B cell (primary cell): ENCODE measurements at regions not wholly inside any gene's neighbourhood (a gene's known extent, or its start where the extent isn't known, plus 50 kb on each side); places are given as distances from the start of the nearest gene placed in this dataset.

Experiments
- ATAC-seq: fragments of 200-7000 bp; cut with Tn5 transposase; one replicate; pipeline ENCODE4 v1.10.0; 2021; ENCODE audit warnings: low read depth, mild to moderate bottlenecking, moderate number of reproducible peaks, moderate library complexity
- CTCF ChIA-PET: fragments of 350-600 bp; sonication (Branson Sonifier 250); formaldehyde crosslinking; loops from one replicate; lab custom pipeline; 2021; ENCODE audit warnings: antibody characterized with exemption, inconsistent platforms; lab: Charles Lee
- POLR2A ChIA-PET: fragments of 350-600 bp; sonication (Branson Sonifier 250); formaldehyde crosslinking; loops from one replicate; lab custom pipeline; 2021; ENCODE audit warnings: antibody characterized with exemption; lab: Charles Lee
- DNase-seq: peaks from one replicate; pipeline ENCODE4 v3.0.0; 2013
- H2AFZ ChIP-seq: 2 replicates; pipeline ENCODE4 v1.6.1; 2012; ENCODE audit warnings: mild to moderate bottlenecking, low read depth, low read length; ENCODE audit not compliant: insufficient read depth, poor library complexity, severe bottlenecking
- H3K27ac ChIP-seq, 2 donors: 1 replicate in 1 of 2; 2 replicates in 1 of 2; pipeline ENCODE4 v1.5.1; 2012 to 2013; ENCODE audit warnings: low read length in 2 of 2, mild to moderate bottlenecking in 2 of 2, moderate library complexity in 1 of 2
- H3K27me3 ChIP-seq, 4 experiments: fragments of 200-600 bp in 1 of 4; sonication (generic) in 1 of 4; replicated peaks in 1 of 4; 1 replicate in 2 of 4; 2 replicates in 2 of 4; pipeline versions ENCODE4 v1.6.1 to v1.7.0; 2013 to 2016; ENCODE audit warnings: low read length in 3 of 4, mild to moderate bottlenecking in 2 of 4, mixed read lengths in 1 of 4, moderate library complexity in 1 of 4; ENCODE audit not compliant: insufficient read depth in 4 of 4, control insufficient read depth in 3 of 4; ENCODE audit errors: control extremely low read depth in 1 of 4
- H3K36me3 ChIP-seq, 2 experiments: replicated peaks in 1 of 2; 1 replicate in 1 of 2; 2 replicates in 1 of 2; pipeline versions ENCODE4 v1.6.1 to v1.7.1; 2013; ENCODE audit warnings: low read length in 1 of 2; ENCODE audit not compliant: insufficient read depth in 2 of 2, control insufficient read depth in 1 of 2; ENCODE audit errors: control extremely low read depth in 1 of 2, extremely low read depth in 1 of 2
- H3K4me1 ChIP-seq, 2 donors: fragments of 200-600 bp in 1 of 2; sonication (generic) in 1 of 2; 1 replicate in 1 of 2; 2 replicates in 1 of 2; pipeline versions ENCODE4 v1.5.1 to v1.6.1; 2013 to 2017; ENCODE audit warnings: low read length in 2 of 2; ENCODE audit not compliant: control insufficient read depth in 2 of 2, insufficient read depth in 2 of 2
- H3K4me2 ChIP-seq: replicated peaks from 2 replicates; pipeline ENCODE3; 2012; ENCODE audit warnings: mild to moderate bottlenecking, low read depth, low read length; ENCODE audit not compliant: poor library complexity, severe bottlenecking
- H3K4me3 ChIP-seq, 5 experiments: fragments of 200-600 bp in 1 of 5; sonication (generic) in 1 of 5; 1 replicate in 3 of 5; 2 replicates in 2 of 5; pipeline versions ENCODE4 v1.5.1 to v1.7.0; 2011 to 2016; ENCODE audit warnings: low read length in 4 of 5, mild to moderate bottlenecking in 4 of 5, low read depth in 2 of 5, control low read depth in 1 of 5, moderate library complexity in 1 of 5; ENCODE audit not compliant: insufficient read depth in 1 of 5; ENCODE audit errors: control extremely low read depth in 1 of 5, extremely low read depth in 1 of 5
- H3K79me2 ChIP-seq: fragments of 200-600 bp; sonication (generic); one replicate; pipeline ENCODE4 v1.6.0; 2016; ENCODE audit warnings: low read length; ENCODE audit not compliant: control insufficient read depth, insufficient read depth
- H3K9ac ChIP-seq: fragments of 200-600 bp; sonication (generic); 2 replicates; pipeline ENCODE4 v1.6.1; 2017; ENCODE audit warnings: mild to moderate bottlenecking, low read length, moderate library complexity
- H3K9me3 ChIP-seq, 3 donors: one replicate each; pipeline versions ENCODE4 v1.6.1 to v1.7.1; 2013; ENCODE audit warnings: low read length in 2 of 3; ENCODE audit not compliant: control insufficient read depth in 2 of 3, insufficient read depth in 1 of 3; ENCODE audit errors: control extremely low read depth in 1 of 3
- H4K20me1 ChIP-seq: 2 replicates; pipeline ENCODE4 v1.6.0; 2012; ENCODE audit warnings: mild to moderate bottlenecking, low read length; ENCODE audit not compliant: insufficient read depth, control insufficient read depth, poor library complexity, severe bottlenecking
- H3K27ac Mint-ChIP-seq: one replicate; pipeline ENCODE4 v1.8.0; 2021; ENCODE audit warnings: mixed read lengths
- H3K27me3 Mint-ChIP-seq: one replicate; pipeline ENCODE4 v1.8.0; 2021; ENCODE audit warnings: mixed read lengths
- H3K4me1 Mint-ChIP-seq: one replicate; pipeline ENCODE4 v1.8.0; 2021; ENCODE audit warnings: mixed read lengths
- H3K4me3 Mint-ChIP-seq: one replicate; pipeline ENCODE4 v1.8.0; 2021; ENCODE audit warnings: mixed read lengths
- H3K9me3 Mint-ChIP-seq: one replicate; pipeline ENCODE4 v1.8.0; 2022; ENCODE audit warnings: mixed read lengths; ENCODE audit not compliant: insufficient read depth
- EZH2 ChIP-seq: IDR thresholded peaks from 2 replicates; pipeline ENCODE4 v1.6.1; 2012; ENCODE audit warnings: borderline replicate concordance, low read depth, mild to moderate bottlenecking, moderate library complexity, low read length; ENCODE audit not compliant: insufficient read depth, poor library complexity, severe bottlenecking
- WGBS: methylation state at CpG from one replicate; pipeline ENCODE4 v1.1.5; 2013; ENCODE audit warnings: missing lambda C conversion rate; ENCODE audit not compliant: insufficient coverage; 5-methylcytosine and 5-hydroxymethylcytosine counted together
- intact Hi-C: fragments of 100-400 bp; cut with micrococcal nuclease; formaldehyde crosslinking; loops from one replicate; pipeline ENCODE4 v1.10.0; 2022
- TF ChIP-seq, protein P1 (sequence below): fragments of 200-600 bp; IDR thresholded peaks from one replicate; pipeline ENCODE4 v1.8.0; 2022; ENCODE audit warnings: antibody characterized with exemption, mild to moderate bottlenecking

DNA sequence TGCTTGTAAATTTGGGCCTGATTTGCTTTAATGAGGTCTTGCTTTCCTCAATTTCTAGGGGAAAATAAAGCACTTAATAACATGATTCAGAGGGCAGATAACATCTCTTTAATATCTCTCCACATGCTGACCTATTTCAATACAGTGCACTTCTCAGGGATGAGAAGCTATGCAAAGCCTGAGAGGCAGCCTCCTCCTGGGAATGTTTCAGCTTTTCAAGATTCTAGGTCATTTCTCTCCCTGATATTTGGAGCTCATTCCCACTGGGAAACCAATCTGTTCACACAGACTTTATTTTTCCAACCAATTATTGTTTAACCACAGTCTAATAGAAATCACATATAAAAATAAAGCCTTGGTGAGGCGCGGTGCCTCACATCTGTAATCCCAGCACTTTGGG, 67.0 kb upstream of the LSAMP start:
- intact Hi-C loops, result no loop called here
- no peaks in the 10 kb centered on the region for H3K27me3 Mint-ChIP-seq
- no peaks in the 10 kb centered on the region for H3K36me3 ChIP-seq
- H3K27ac Mint-ChIP-seq, result no peak overlapping the region
- ChIA-PET CTCF (no interaction called here), POLR2A (no interaction called here)
- H3K4me2 ChIP-seq, result no peak overlapping the region
- TF ChIP-seq, protein P1, sequence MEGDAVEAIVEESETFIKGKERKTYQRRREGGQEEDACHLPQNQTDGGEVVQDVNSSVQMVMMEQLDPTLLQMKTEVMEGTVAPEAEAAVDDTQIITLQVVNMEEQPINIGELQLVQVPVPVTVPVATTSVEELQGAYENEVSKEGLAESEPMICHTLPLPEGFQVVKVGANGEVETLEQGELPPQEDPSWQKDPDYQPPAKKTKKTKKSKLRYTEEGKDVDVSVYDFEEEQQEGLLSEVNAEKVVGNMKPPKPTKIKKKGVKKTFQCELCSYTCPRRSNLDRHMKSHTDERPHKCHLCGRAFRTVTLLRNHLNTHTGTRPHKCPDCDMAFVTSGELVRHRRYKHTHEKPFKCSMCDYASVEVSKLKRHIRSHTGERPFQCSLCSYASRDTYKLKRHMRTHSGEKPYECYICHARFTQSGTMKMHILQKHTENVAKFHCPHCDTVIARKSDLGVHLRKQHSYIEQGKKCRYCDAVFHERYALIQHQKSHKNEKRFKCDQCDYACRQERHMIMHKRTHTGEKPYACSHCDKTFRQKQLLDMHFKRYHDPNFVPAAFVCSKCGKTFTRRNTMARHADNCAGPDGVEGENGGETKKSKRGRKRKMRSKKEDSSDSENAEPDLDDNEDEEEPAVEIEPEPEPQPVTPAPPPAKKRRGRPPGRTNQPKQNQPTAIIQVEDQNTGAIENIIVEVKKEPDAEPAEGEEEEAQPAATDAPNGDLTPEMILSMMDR, result no peak
- TF ChIP-seq EZH2, result no peak
- no peak overlapping the region for H2AFZ ChIP-seq
- H3K27me3 ChIP-seq, result no peaks in the 10 kb centered on the region
- H3K4me3 ChIP-seq, result no peak overlapping the region
- DNase-seq (no peak), ATAC-seq (no peak)
- WGBS, result 100% methylated on average over 2 of the region's 2 CpGs
- no peaks in the 10 kb centered on the region for H3K9me3 Mint-ChIP-seq
- H3K27ac ChIP-seq, result no peak overlapping the region
- H3K4me3 Mint-ChIP-seq, result no peak overlapping the region
- H3K79me2 ChIP-seq, result no peaks in the 10 kb centered on the region
- H3K4me1 ChIP-seq, result no peaks in the 10 kb centered on the region
- H3K4me1 Mint-ChIP-seq, result no peaks in the 10 kb centered on the region
- no peak overlapping the region for H3K9ac ChIP-seq
- no peaks in the 10 kb centered on the region for H4K20me1 ChIP-seq
- H3K9me3 ChIP-seq, result no peaks in the 10 kb centered on the region

DNA sequence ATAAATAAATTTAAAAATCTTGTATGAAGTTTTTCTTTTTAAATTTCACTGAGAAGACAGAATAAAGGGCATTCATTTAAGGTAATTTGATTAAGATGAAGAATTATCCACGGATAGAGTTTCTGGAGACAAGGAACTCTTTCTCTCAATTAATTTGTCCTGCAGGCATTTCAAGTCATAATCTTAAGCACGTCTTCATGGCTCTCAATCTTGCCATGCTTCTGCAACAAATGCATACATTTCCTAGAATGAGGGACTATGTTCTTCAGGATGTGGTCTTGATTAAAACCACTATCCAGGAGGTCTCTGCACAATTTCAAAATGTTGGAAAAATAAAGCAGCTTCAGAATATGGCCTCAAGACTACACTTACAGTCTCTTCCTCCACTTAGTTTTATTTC, 67.6 kb upstream of the LSAMP start:
- ATAC-seq (no peak), DNase-seq (no peak)
- Histone ChIP-seq H3K9me3 (no peaks in the 10 kb centered on the region), H2AFZ (no peak overlapping the region), H3K27me3 (no peaks in the 10 kb centered on the region), H3K4me2 (no peak overlapping the region), H3K4me1 (no peaks in the 10 kb centered on the region), H3K27ac (no peak overlapping the region), H3K36me3 (no peaks in the 10 kb centered on the region), H4K20me1 (no peaks in the 10 kb centered on the region), H3K9ac (no peak overlapping the region), H3K4me3 (no peak overlapping the region), H3K79me2 (no peaks in the 10 kb centered on the region)
- Mint-ChIP-seq H3K9me3 (no peaks in the 10 kb centered on the region), H3K27me3 (no peaks in the 10 kb centered on the region), H3K4me1 (no peaks in the 10 kb centered on the region), H3K27ac (no peak overlapping the region), H3K4me3 (no peak overlapping the region)
- ChIA-PET CTCF (no interaction called here), POLR2A (no interaction called here)
- TF ChIP-seq, protein P1, result no peak
- TF ChIP-seq EZH2, result no peak
- intact Hi-C loops, result no loop called here
- no CpG with 5 or more reads among the region's 2 CpGs for WGBS
